Hepatocyte (in vitro differentiated cells): ENCODE measurements at regions not wholly inside any gene's neighbourhood (a gene's known extent, or its start where the extent isn't known, plus 50 kb on each side); places are given as distances from the start of the nearest gene placed in this dataset.
"Not testable (repeated sequence)": the region's sequence is repeated elsewhere in the genome, so short reads cannot be mapped to it uniquely, and the experiment has no call there.

ENCODE experiments used
- EZH2 ChIP-seq: fragments of 200-600 bp; sonication (generic); IDR thresholded peaks from 2 replicates; pipeline ENCODE4 v1.6.1; 2016; ENCODE audit warnings: antibody characterized with exemption, mild to moderate bottlenecking, borderline replicate concordance
- TF ChIP-seq, protein P1 (sequence below): fragments of 200-600 bp; sonication (generic); IDR thresholded peaks from 2 replicates; pipeline ENCODE4 v1.5.1; 2016; ENCODE audit warnings: antibody characterized with exemption, mild to moderate bottlenecking; ENCODE audit not compliant: poor library complexity

DNA sequence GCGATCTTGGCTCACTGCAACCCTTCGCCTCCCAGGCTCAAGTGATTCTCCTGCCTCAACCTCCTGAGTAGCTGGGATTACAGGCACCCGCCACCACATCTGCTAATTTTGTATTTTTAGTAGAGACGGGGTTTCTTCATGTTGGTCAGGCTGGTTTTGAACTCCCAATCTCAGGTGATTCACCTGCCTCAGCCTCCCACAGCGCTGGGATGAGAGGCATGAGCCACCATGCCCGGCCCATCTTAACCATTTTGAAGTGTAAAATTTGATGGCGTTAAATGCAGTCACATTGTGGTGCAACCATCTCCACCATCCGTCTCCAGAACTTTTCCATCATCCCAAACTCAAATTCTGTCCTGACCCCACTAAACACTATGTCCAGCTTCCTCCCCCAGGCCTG lies 61.8 kb upstream of the METTL9 start:
- TF ChIP-seq, protein P1, sequence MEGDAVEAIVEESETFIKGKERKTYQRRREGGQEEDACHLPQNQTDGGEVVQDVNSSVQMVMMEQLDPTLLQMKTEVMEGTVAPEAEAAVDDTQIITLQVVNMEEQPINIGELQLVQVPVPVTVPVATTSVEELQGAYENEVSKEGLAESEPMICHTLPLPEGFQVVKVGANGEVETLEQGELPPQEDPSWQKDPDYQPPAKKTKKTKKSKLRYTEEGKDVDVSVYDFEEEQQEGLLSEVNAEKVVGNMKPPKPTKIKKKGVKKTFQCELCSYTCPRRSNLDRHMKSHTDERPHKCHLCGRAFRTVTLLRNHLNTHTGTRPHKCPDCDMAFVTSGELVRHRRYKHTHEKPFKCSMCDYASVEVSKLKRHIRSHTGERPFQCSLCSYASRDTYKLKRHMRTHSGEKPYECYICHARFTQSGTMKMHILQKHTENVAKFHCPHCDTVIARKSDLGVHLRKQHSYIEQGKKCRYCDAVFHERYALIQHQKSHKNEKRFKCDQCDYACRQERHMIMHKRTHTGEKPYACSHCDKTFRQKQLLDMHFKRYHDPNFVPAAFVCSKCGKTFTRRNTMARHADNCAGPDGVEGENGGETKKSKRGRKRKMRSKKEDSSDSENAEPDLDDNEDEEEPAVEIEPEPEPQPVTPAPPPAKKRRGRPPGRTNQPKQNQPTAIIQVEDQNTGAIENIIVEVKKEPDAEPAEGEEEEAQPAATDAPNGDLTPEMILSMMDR: not testable (repeated sequence)
- TF ChIP-seq EZH2: not testable (repeated sequence)
